ENCODE measurements at regions not wholly inside any gene's neighbourhood (a gene's known extent, or its start where the extent isn't known, plus 50 kb on each side); places are given as distances from the start of the nearest gene placed in this dataset.

GRCh38 chr10:3480281-3480989 is 304.6 kb downstream of the KLF6 start:
- no peak for DNase-seq

- no peak for DNase-seq
Measured at GRCh38 chr10:3478632-3479240, 306.2 kb upstream of the PITRM1 start.

GRCh38 chr10:3478153-3478552 is 305.6 kb upstream of the PITRM1 start:
- no peak for DNase-seq

- no peak for DNase-seq
Measured at GRCh38 chr10:3477683-3478082, 305.1 kb upstream of the PITRM1 start.

GRCh38 chr10:3476640-3477448 is 304.3 kb upstream of the PITRM1 start:
- DNase-seq: no peak

GRCh38 chr10:3476186-3476585 is 303.6 kb upstream of the PITRM1 start:
- no peak for DNase-seq

- no peak for DNase-seq
Measured at GRCh38 chr10:3475367-3475766, 302.8 kb upstream of the PITRM1 start.

- DNase-seq: no peak
Measured at GRCh38 chr10:3474266-3474665, 301.7 kb upstream of the PITRM1 start.

GRCh38 chr10:3473271-3473670 is 300.7 kb upstream of the PITRM1 start:
- no peak for DNase-seq

- DNase-seq: peak; percentile 74 to 88
Measured at GRCh38 chr10:3472287-3473051, 299.9 kb upstream of the PITRM1 start.

GRCh38 chr10:3471927-3472286 is 299.3 kb upstream of the PITRM1 start:
- DNase-seq: no peak

- no peak for DNase-seq
Measured at GRCh38 chr10:3471472-3471871, 298.9 kb upstream of the PITRM1 start.

- no peak for DNase-seq
Measured at GRCh38 chr10:3470191-3470590, 297.6 kb upstream of the PITRM1 start.

- DNase-seq: no peak
Measured at GRCh38 chr10:3469639-3470020, 297.0 kb upstream of the PITRM1 start.

- peak in 1 of 2 donors; percentile 34 for DNase-seq
Measured at GRCh38 chr10:3468919-3469638, 296.5 kb upstream of the PITRM1 start.

- peak in 1 of 2 donors; percentile 12 for DNase-seq
Measured at GRCh38 chr10:3467052-3467951, 294.7 kb upstream of the PITRM1 start.

- no peak for DNase-seq
Measured at GRCh38 chr10:3465406-3465891, 292.9 kb upstream of the PITRM1 start.

GRCh38 chr10:3464760-3465405 is 292.3 kb upstream of the PITRM1 start:
- DNase-seq: no peak

GRCh38 chr10:3460420-3461128 is 288.0 kb upstream of the PITRM1 start:
- DNase-seq: no peak

All from hippocampal formation (tissue), 2 donors.